Right ventricle myocardium inferior (tissue), 1 donor: ENCODE measurements at regions not wholly inside any gene's neighbourhood (a gene's known extent, or its start where the extent isn't known, plus 50 kb on each side); places are given as distances from the start of the nearest gene placed in this dataset.

Experiments
- ATAC-seq: fragments of 200-7000 bp; cut with Tn5 transposase; one replicate; pipeline ENCODE4 v1.9.1; 2020; ENCODE audit warnings: mild to moderate bottlenecking, moderate library complexity
- DNase-seq: peaks from one replicate; pipeline ENCODE4 v3.0.0; 2021; ENCODE audit errors: missing footprints
- intact Hi-C: fragments of 100-400 bp; cut with DNase I; formaldehyde crosslinking; loops from one replicate; pipeline ENCODE4 v1.11.0; 2022
- donor health status: DM: no; HTN: yes; CAD: no; lungs with severe emphysema.

DNA sequence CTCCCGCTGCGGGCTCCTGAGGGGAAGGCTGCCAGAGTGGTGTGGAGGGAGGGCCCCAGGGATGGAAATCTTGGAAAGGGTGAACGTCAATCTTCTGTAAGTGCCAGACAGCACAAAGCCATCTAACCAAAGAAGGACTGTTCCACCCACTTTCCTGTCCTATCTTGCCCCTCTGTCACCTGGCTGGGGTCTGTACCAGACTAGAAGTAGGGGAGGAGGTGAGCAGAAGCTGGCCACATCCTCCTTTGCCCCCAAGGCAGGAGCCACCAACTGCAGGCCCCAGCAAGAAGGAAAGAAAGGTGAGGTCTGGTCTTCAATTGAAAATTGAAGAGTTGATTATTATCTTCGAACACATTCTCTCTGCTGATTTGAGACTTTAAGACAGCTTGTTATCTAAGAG is 214.4 kb upstream of the LEF1 start:
- no peak for DNase-seq
- intact Hi-C loops = no loop called here
- ATAC-seq = no peak

GRCh38 chr4:108382751-108383150 is 214.0 kb upstream of the LEF1 start:
- intact Hi-C loops = no loop called here
- ATAC-seq = no peak
- no peak for DNase-seq

- intact Hi-C loops = no loop called here
- no peak for DNase-seq
- no peak for ATAC-seq
Observed at GRCh38 chr4:108378164-108378563, 209.4 kb upstream of the LEF1 start.

GRCh38 chr4:108377021-108377420 is 208.3 kb upstream of the LEF1 start:
- ATAC-seq (no peak), DNase-seq (no peak)
- intact Hi-C loops = no loop called here

GRCh38 chr4:108375434-108375833 is 206.7 kb upstream of the LEF1 start:
- intact Hi-C loops = no loop called here
- no peak for DNase-seq
- no peak for ATAC-seq

- intact Hi-C loops = no loop called here
- DNase-seq (no peak), ATAC-seq (no peak)
Observed at GRCh38 chr4:108372681-108373080, 203.9 kb upstream of the LEF1 start.

GRCh38 chr4:108371282-108371681 is 202.6 kb upstream of the LEF1 start:
- intact Hi-C loops = no loop called here
- DNase-seq (no peak), ATAC-seq (no peak)

- intact Hi-C loops = no loop called here
- DNase-seq (no peak), ATAC-seq (no peak)
Observed at GRCh38 chr4:108370291-108371141, 201.8 kb upstream of the LEF1 start.

DNA sequence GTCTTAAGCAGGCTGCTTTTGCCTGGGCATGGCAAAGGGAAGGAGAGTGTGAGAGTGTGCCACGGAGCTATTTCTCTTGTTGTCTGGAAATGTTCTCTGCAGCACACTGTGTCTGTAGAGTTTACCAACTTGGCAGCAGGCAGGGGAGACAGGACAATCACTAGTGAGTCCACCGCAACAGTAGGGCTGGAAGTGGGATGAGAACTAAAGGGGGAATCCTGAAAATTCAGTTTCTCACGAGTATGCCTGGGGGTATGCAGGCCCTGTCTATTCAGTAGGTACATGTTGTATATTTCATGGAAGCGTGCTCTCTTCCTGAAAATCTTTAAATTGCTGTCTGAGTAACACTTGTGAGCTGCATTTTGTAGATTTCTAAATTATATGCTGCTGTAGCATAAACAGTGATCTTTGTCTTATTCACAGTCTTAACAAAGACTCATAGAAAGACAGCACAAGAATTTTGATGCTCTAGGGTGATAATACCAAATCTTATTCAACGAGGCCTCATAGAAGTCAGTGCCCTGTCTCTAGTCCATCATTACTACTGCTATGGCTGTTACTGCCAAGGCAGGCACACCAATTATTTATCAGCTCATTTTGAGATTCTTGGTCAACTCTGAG is 200.4 kb upstream of the LEF1 start:
- DNase-seq (no peak), ATAC-seq (no peak)
- intact Hi-C loops = no loop called here

GRCh38 chr4:108367751-108368150 is 199.0 kb upstream of the LEF1 start:
- DNase-seq (no peak), ATAC-seq (no peak)
- intact Hi-C loops = no loop called here

- intact Hi-C loops = no loop called here
- DNase-seq (no peak), ATAC-seq (no peak)
Observed at GRCh38 chr4:108366716-108367115, 198.0 kb upstream of the LEF1 start.

GRCh38 chr4:108365551-108365950 is 196.8 kb upstream of the LEF1 start:
- no peak for DNase-seq
- intact Hi-C loops = no loop called here
- no peak for ATAC-seq

- no peak for DNase-seq
- no peak for ATAC-seq
- intact Hi-C loops = no loop called here
Observed at GRCh38 chr4:108361886-108362285, 193.2 kb upstream of the LEF1 start.

DNA sequence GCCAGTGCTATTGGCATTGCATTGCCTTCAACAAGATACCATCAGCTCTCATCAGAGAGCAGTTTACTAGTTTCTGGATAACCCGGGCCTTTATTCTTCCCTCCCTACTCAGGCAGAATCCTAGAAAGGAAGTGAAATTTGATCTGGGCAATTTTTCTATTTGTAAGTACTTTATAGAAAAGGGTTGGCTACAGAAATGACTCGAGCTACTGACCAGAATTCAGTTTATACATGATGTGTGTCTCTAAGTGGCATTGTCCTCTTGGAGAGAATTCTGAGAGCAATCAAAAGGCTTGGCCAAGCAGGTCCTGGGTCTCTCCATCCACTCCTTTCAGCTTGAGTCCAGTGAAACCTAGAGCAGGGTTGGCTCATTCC is 192.7 kb upstream of the LEF1 start:
- DNase-seq = no peak
- no peak for ATAC-seq
- intact Hi-C loops = no loop called here

- ATAC-seq = no peak
- no peak for DNase-seq
- intact Hi-C loops = no loop called here
Observed at GRCh38 chr4:108360754-108361445, 192.2 kb upstream of the LEF1 start.

DNA sequence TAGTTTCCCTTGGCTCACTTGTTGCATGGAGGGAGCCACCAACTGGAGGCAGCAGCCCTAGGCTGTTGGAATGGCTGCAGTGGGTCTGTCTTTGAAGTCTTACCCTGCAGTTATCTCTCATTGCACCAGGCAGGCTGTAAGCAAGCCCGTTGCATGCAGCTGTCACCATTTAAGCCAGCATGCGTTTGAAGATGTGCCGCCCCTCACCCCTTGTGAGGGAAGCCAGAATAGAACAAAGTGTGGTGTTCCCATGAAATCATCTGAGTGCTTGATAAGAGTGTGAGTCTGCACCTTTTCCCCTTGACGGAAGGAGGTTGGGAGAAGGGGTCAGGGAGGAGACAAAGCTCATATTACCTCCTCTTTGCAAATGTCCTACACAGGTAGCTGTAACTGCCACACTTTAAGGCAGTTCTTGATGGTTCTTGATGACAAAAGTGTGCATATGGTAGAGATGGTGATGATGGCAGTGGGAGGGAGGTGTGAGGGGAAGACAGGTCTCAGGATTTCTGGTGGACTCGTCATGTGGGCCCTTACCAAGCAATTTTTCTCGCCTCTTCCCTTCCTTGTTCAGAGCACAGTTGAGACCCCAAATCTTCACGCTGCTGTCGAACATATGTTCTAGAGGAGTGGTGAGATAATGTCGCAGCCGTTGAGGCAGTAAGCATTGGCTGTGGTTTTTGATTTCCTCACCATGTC is 191.4 kb upstream of the LEF1 start:
- DNase-seq = no peak
- ATAC-seq = no peak
- intact Hi-C loops = no loop called here

DNA sequence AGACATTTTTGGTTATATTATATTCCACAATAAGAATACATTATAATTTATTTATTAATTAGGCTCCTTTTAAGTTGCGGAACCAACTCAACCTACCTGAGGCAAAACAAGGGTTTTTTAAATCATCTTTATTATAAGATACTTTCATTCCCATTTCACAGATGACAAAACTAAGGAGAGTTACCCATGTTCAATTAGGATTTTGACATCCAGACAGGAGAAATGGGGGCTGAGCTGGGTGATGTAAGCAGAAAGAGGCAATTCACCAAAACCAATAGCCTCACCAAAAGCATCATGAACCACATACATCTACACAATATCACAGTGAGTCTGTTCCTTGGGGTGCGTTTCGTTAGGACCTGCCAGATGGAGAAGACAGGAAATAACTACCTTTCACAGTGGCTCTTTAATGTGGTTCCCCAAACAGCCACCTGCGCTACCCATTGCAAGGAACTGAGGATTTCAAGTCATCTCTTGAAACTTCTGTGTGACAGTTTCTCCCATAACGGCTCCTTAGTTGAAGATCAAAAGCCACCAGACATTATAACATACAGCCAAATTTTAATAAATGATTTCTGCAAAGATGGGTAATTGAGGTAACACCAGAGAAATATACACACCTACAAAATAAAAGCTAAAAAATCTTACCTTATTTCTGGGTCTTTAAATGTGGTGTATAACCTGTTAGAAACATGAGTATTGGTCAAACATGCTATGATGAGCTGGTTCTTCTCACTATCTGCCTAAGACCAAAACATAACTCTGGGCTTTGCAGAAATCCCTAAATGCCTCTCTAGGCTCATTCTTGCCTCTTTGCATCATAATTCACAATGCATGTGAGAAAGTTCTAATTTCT is 190.6 kb upstream of the LEF1 start:
- no peak for ATAC-seq
- intact Hi-C loops = no loop called here
- DNase-seq = no peak

DNA sequence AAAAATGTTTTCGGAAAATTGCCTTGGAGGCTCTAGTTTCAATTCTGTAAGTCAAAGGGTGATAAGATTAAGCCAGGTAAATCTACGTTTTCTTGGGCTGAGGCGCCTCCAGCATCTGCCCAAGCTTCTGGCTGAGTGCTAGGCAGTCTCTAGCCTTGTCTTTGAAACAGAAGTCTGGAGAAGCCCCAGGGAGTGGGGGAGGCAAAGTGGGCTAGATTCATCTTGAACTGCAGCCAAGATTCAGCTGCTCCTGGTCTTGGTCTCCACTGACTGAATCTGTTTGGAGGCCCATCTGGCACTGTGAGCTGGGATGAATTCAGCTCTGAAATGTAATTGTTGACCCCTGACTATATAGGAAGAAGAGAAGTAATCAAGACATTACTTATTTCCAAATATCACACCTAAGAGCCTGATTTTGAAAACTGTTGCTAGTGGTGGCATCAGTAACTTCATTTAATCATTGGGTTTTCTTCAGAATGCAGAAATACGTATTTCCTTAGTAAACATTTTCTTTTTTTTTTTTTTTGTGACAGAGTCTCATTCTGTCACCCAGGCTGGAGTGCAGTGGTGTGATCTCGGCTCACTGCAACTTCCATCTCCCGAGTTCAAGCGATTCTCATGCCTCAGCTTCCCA is 187.3 kb upstream of the LEF1 start:
- no peak for ATAC-seq
- intact Hi-C loops = no loop called here

More for the DNA sequence above, 187.3 kb upstream of the LEF1 start:
- DNase-seq = no peak
